Mesenchymal stem cell (in vitro differentiated cells and primary cell): ENCODE measurements at regions not wholly inside any gene's neighbourhood (a gene's known extent, or its start where the extent isn't known, plus 50 kb on each side); places are given as distances from the start of the nearest gene placed in this dataset.
A peak's percentile ranks its signal among the peaks of the same experiment; 100 is the strongest.

Source experiments
- DNase-seq: peaks from one replicate; pipeline ENCODE4 v3.0.0-alpha.2; 2013
- H2AFZ ChIP-seq: one replicate; pipeline ENCODE4 v1.6.1; 2013; ENCODE audit warnings: low read depth, mild to moderate bottlenecking, control low read depth, inconsistent platforms, low read length, moderate library complexity
- H2AK5ac ChIP-seq: 2 replicates; pipeline ENCODE4 v1.6.1; 2013; ENCODE audit warnings: low read length, moderate library complexity, mild to moderate bottlenecking, inconsistent platforms; ENCODE audit not compliant: severe bottlenecking
- H2BK120ac ChIP-seq: one replicate; pipeline ENCODE4 v1.6.1; 2013; ENCODE audit warnings: low read depth, mild to moderate bottlenecking, inconsistent platforms, low read length, moderate library complexity
- H2BK12ac ChIP-seq, 2 experiments: one replicate each; pipeline ENCODE4 v1.6.1; 2013; ENCODE audit warnings: inconsistent platforms in 2 of 2, low read length in 2 of 2, mild to moderate bottlenecking in 2 of 2, moderate library complexity in 2 of 2, control low read depth in 1 of 2
- H2BK15ac ChIP-seq: one replicate; pipeline ENCODE4 v1.6.1; 2013; ENCODE audit warnings: mild to moderate bottlenecking, low read depth, inconsistent platforms; ENCODE audit not compliant: poor library complexity, severe bottlenecking
- H2BK5ac ChIP-seq: 2 replicates; pipeline ENCODE4 v1.6.1; 2013; ENCODE audit warnings: low read depth, mild to moderate bottlenecking, low read length, control low read depth, inconsistent platforms; ENCODE audit not compliant: poor library complexity, severe bottlenecking
- H3K14ac ChIP-seq, 2 experiments: one replicate each; pipeline ENCODE4 v1.6.1; 2013; ENCODE audit warnings: inconsistent platforms in 2 of 2, low read length in 2 of 2, control low read depth in 1 of 2, mild to moderate bottlenecking in 1 of 2, moderate library complexity in 1 of 2
- H3K18ac ChIP-seq, 2 experiments: one replicate each; pipeline ENCODE4 v1.6.1; 2013; ENCODE audit warnings: inconsistent platforms in 2 of 2, low read length in 2 of 2, control low read depth in 1 of 2, low read depth in 1 of 2, mild to moderate bottlenecking in 1 of 2
- H3K23ac ChIP-seq, 2 experiments: one replicate each; pipeline ENCODE4 v1.6.1; 2013; ENCODE audit warnings: inconsistent platforms in 2 of 2, low read length in 2 of 2, mild to moderate bottlenecking in 2 of 2, moderate library complexity in 2 of 2, control low read depth in 1 of 2
- H3K27ac ChIP-seq: 2 replicates; pipeline ENCODE4 v1.5.1; 2013; ENCODE audit warnings: mild to moderate bottlenecking, moderate library complexity, low read length, control low read depth, inconsistent platforms; ENCODE audit not compliant: poor library complexity, severe bottlenecking
- H3K27me3 ChIP-seq, 2 experiments: 2 replicates each; pipeline versions ENCODE4 v1.6.1 to v1.7.0; 2013; ENCODE audit warnings: low read length in 2 of 2, mild to moderate bottlenecking in 2 of 2, moderate library complexity in 2 of 2, control low read depth in 1 of 2, inconsistent platforms in 1 of 2; ENCODE audit not compliant: control insufficient read depth in 1 of 2, insufficient read depth in 1 of 2
- H3K36me3 ChIP-seq, 2 experiments: 2 replicates each; pipeline versions ENCODE4 v1.6.1 to v1.7.0; 2013; ENCODE audit warnings: low read length in 2 of 2, control low read depth in 1 of 2, inconsistent platforms in 1 of 2, low read depth in 1 of 2, mild to moderate bottlenecking in 1 of 2; ENCODE audit not compliant: insufficient read depth in 2 of 2, control insufficient read depth in 1 of 2
- H3K4ac ChIP-seq, 2 experiments: one replicate each; pipeline ENCODE4 v1.6.1; 2013; ENCODE audit warnings: inconsistent platforms in 2 of 2, low read length in 2 of 2, mild to moderate bottlenecking in 2 of 2, moderate library complexity in 2 of 2, control low read depth in 1 of 2, low read depth in 1 of 2
- H3K4me1 ChIP-seq: 2 replicates; pipeline ENCODE4 v1.6.1; 2013; ENCODE audit warnings: low read depth, low read length, control low read depth; ENCODE audit not compliant: control insufficient read depth, insufficient read depth
- H3K4me2 ChIP-seq: 2 replicates; pipeline ENCODE4 v1.6.1; 2013; ENCODE audit warnings: low read length, mild to moderate bottlenecking, inconsistent platforms; ENCODE audit not compliant: poor library complexity, severe bottlenecking
- H3K4me3 ChIP-seq, 2 experiments: 2 replicates each; pipeline versions ENCODE4 v1.5.1 to v1.7.0; 2013; ENCODE audit warnings: low read length in 2 of 2, mild to moderate bottlenecking in 2 of 2, control low read depth in 1 of 2, low read depth in 1 of 2; ENCODE audit not compliant: insufficient read depth in 1 of 2
- H3K79me1 ChIP-seq: replicated peaks from 2 replicates; pipeline ENCODE4 v1.6.1; 2013; ENCODE audit warnings: mild to moderate bottlenecking, control low read depth, low read length, inconsistent platforms; ENCODE audit not compliant: poor library complexity, severe bottlenecking
- H3K9ac ChIP-seq: 2 replicates; pipeline ENCODE4 v1.7.0; 2013; ENCODE audit warnings: mild to moderate bottlenecking, low read length, moderate library complexity
- H3K9me3 ChIP-seq: 2 replicates; pipeline ENCODE4 v1.7.0; 2013; ENCODE audit warnings: mild to moderate bottlenecking, low read length; ENCODE audit not compliant: control insufficient read depth
- H4K8ac ChIP-seq: one replicate; pipeline ENCODE4 v1.6.1; 2013; ENCODE audit warnings: inconsistent platforms, mild to moderate bottlenecking, low read length, moderate library complexity
- H4K91ac ChIP-seq: one replicate; pipeline ENCODE4 v1.6.1; 2013; ENCODE audit warnings: mild to moderate bottlenecking, low read length, inconsistent platforms
- WGBS: methylation state at CpG from one replicate; pipeline ENCODE4 v1.1.7; 2013; ENCODE audit warnings: mixed read lengths; 5-methylcytosine and 5-hydroxymethylcytosine counted together

- WGBS, result no CpG with 5 or more reads among the region's 1 CpG
- H4K8ac ChIP-seq, result no peak overlapping the region
- no peak overlapping the region for H2AK5ac ChIP-seq
- no peak overlapping the region for H3K18ac ChIP-seq
- H3K23ac ChIP-seq, result no peak overlapping the region
- H3K4me1 ChIP-seq, result no peaks in the 10 kb centered on the region
- no peak overlapping the region for H2BK5ac ChIP-seq
- no peak overlapping the region for H3K14ac ChIP-seq
- H3K36me3 ChIP-seq, result no peaks in the 10 kb centered on the region
- H3K9ac ChIP-seq, result no peak overlapping the region
- no peak for DNase-seq
- H3K4me3 ChIP-seq, result no peak overlapping the region
- H3K4ac ChIP-seq, result no peak overlapping the region
- no peak overlapping the region for H2BK15ac ChIP-seq
- no peak overlapping the region for H3K27ac ChIP-seq
- no peaks in the 10 kb centered on the region for H3K9me3 ChIP-seq
- H2BK12ac ChIP-seq, result no peak overlapping the region
- H2BK120ac ChIP-seq, result no peak overlapping the region
- H4K91ac ChIP-seq, result no peak overlapping the region
- no peak overlapping the region for H2AFZ ChIP-seq
- H3K27me3 ChIP-seq, result no peaks in the 10 kb centered on the region
- no peaks in the 10 kb centered on the region for H3K79me1 ChIP-seq
- no peak overlapping the region for H3K4me2 ChIP-seq
These were observed 452.5 kb downstream of the ZNF516 start for GRCh38 chr18:76042511-76042910.

GRCh38 chr18:76018210-76018609 lies 476.8 kb downstream of the ZNF516 start:
- Histone ChIP-seq H2BK12ac (no peak overlapping the region), H3K36me3 (no peaks in the 10 kb centered on the region), H3K4ac (no peak overlapping the region), H2AFZ (no peak overlapping the region), H2BK15ac (no peak overlapping the region), H2BK5ac (no peak overlapping the region), H3K9me3 (peaks cover 16% of the 10 kb centered on the region), H4K91ac (no peak overlapping the region), H2AK5ac (no peak overlapping the region), H3K4me2 (no peak overlapping the region), H3K9ac (no peak overlapping the region), H3K23ac (no peak overlapping the region), H3K79me1 (no peaks in the 10 kb centered on the region), H3K14ac (no peak overlapping the region), H3K27ac (no peak overlapping the region), H3K4me1 (no peaks in the 10 kb centered on the region), H3K4me3 (no peak overlapping the region), H3K27me3 (no peaks in the 10 kb centered on the region), H4K8ac (no peak overlapping the region), H3K18ac (no peak overlapping the region), H2BK120ac (no peak overlapping the region)
- no peak for DNase-seq
- WGBS, result 64% methylated on average over 1 of the region's 3 CpGs

- Histone ChIP-seq H3K79me1 (no peaks in the 10 kb centered on the region), H2BK15ac (no peak overlapping the region), H3K4me1 (no peaks in the 10 kb centered on the region), H3K9me3 (peaks cover 18% of the 10 kb centered on the region), H4K8ac (no peak overlapping the region), H3K4ac (no peak overlapping the region), H3K27me3 (no peaks in the 10 kb centered on the region), H3K14ac (no peak overlapping the region), H2BK5ac (no peak overlapping the region), H3K36me3 (no peaks in the 10 kb centered on the region), H2AFZ (no peak overlapping the region), H2AK5ac (no peak overlapping the region), H3K23ac (no peak overlapping the region), H2BK12ac (no peak overlapping the region), H2BK120ac (no peak overlapping the region), H3K9ac (no peak overlapping the region), H4K91ac (no peak overlapping the region), H3K4me2 (no peak overlapping the region), H3K18ac (no peak overlapping the region), H3K27ac (no peak overlapping the region), H3K4me3 (no peak overlapping the region)
- DNase-seq, result no peak
- WGBS, result 86% methylated on average over 1 of the region's 1 CpG
These were observed 482.0 kb downstream of the ZNF516 start for GRCh38 chr18:76013057-76013456.

- peaks cover 0 to 7% of the 10 kb centered on the region in 2 experiments for H3K27me3 ChIP-seq
- no peak overlapping the region for H2BK5ac ChIP-seq
- no peak overlapping the region for H3K23ac ChIP-seq
- no peaks in the 10 kb centered on the region for H3K79me1 ChIP-seq
- H2BK12ac ChIP-seq, result no peak overlapping the region
- no peaks in the 10 kb centered on the region for H3K36me3 ChIP-seq
- H3K4me2 ChIP-seq, result no peak overlapping the region
- no peak for DNase-seq
- H4K8ac ChIP-seq, result no peak overlapping the region
- H3K9ac ChIP-seq, result no peak overlapping the region
- H2AFZ ChIP-seq, result no peak overlapping the region
- H3K14ac ChIP-seq, result no peak overlapping the region
- no peak overlapping the region for H3K27ac ChIP-seq
- H3K4me3 ChIP-seq, result peak overlapping the region in 1 of 2 experiments; percentile 5
- no peak overlapping the region for H4K91ac ChIP-seq
- WGBS, result 86% methylated on average over 15 of the region's 15 CpGs
- no peak overlapping the region for H2AK5ac ChIP-seq
- H3K4me1 ChIP-seq, result no peaks in the 10 kb centered on the region
- H3K4ac ChIP-seq, result no peak overlapping the region
- no peak overlapping the region for H2BK15ac ChIP-seq
- H3K9me3 ChIP-seq, result peaks cover 6% of the 10 kb centered on the region
- H2BK120ac ChIP-seq, result no peak overlapping the region
- H3K18ac ChIP-seq, result no peak overlapping the region
These were observed 489.3 kb downstream of the ZNF516 start for GRCh38 chr18:76005632-76006208.
